Brain microvascular endothelial cell (primary cell): ENCODE measurements at regions not wholly inside any gene's neighbourhood (a gene's known extent, or its start where the extent isn't known, plus 50 kb on each side); places are given as distances from the start of the nearest gene placed in this dataset.
A peak's percentile ranks its signal among the peaks of the same experiment; 100 is the strongest.

Source experiments
- DNase-seq: peaks from one replicate; pipeline ENCODE4 v3.0.0-alpha.2; 2020
- H3K27ac ChIP-seq: fragments of 250-450 bp; sonication (Bioruptor Pico); 2 replicates; pipeline ENCODE4 v1.5.1; 2020; ENCODE audit warnings: mild to moderate bottlenecking, moderate library complexity
- H3K27me3 ChIP-seq: fragments of 250-450 bp; sonication (Bioruptor Pico); replicated peaks from 2 replicates; pipeline ENCODE4 v1.5.1; 2020; ENCODE audit warnings: mild to moderate bottlenecking
- H3K36me3 ChIP-seq: fragments of 250-450 bp; sonication (Bioruptor Pico); replicated peaks from 2 replicates; pipeline ENCODE4 v1.5.1; 2020; ENCODE audit warnings: mild to moderate bottlenecking
- H3K4me3 ChIP-seq: 2 replicates; pipeline ENCODE4 v1.5.1; 2011; ENCODE audit warnings: low read depth, mild to moderate bottlenecking, control low read depth, low read length, moderate library complexity
- in situ Hi-C: cut with HindIII; loops from 2 replicates; pipeline ENCODE4 v1.10.0; 2017; ENCODE audit warnings: low sequenced_read_pairs, low pct_ligation_motif_present
- TF ChIP-seq, protein P1 (sequence below): IDR thresholded peaks from 2 replicates; pipeline ENCODE4 v1.5.1; 2011; ENCODE audit warnings: low read depth, mild to moderate bottlenecking, moderate library complexity, low read length, control low read depth, inconsistent platforms; ENCODE audit errors: missing control alignments

DNA sequence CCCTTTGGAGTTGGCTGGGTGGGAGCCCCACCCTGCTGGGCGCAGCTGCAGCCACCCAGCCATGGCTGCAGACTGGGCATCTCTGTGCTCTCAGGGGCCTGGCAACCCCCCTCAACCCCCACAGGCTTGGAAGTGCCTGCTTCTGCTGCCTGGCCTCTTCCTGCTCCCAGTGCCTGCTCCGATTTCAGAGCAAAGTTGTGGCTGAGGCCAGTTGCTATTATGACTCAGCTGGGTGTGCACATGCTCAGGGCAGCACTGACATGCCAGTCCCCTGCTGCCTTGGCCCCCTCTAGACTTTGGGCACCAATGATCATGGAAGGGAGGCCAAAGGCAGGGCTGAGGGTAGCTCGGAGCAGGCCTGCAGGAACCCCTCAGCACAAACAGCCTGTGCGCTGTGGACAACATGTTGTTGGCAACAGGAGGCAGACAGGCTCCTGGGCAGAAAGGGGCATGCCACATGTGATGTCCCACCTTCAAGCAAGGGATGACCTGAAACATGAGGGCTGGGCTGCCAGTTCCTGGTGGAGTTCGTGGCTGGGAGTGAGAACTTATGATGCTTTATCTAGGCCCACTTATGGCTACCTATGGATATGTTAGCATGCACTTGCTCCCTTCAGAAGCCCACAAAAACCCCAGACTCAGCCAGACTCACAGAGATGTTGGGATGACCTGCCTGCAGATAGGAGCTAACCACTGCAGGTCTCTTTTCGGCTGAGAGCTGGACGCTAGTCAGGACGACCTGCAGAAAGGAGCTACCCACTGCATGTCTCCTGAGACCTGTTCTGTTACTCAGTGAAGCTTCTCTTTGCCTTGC is 96.4 kb upstream of the AMOTL1 start:
- Histone ChIP-seq H3K36me3 (no peaks in the 10 kb centered on the region), H3K27ac (no peak overlapping the region), H3K27me3 (no peaks in the 10 kb centered on the region), H3K4me3 (no peak overlapping the region)
- DNase-seq = peak; percentile 6
- in situ Hi-C loops = no loop called here
- TF ChIP-seq, protein P1, sequence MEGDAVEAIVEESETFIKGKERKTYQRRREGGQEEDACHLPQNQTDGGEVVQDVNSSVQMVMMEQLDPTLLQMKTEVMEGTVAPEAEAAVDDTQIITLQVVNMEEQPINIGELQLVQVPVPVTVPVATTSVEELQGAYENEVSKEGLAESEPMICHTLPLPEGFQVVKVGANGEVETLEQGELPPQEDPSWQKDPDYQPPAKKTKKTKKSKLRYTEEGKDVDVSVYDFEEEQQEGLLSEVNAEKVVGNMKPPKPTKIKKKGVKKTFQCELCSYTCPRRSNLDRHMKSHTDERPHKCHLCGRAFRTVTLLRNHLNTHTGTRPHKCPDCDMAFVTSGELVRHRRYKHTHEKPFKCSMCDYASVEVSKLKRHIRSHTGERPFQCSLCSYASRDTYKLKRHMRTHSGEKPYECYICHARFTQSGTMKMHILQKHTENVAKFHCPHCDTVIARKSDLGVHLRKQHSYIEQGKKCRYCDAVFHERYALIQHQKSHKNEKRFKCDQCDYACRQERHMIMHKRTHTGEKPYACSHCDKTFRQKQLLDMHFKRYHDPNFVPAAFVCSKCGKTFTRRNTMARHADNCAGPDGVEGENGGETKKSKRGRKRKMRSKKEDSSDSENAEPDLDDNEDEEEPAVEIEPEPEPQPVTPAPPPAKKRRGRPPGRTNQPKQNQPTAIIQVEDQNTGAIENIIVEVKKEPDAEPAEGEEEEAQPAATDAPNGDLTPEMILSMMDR = no peak

DNA sequence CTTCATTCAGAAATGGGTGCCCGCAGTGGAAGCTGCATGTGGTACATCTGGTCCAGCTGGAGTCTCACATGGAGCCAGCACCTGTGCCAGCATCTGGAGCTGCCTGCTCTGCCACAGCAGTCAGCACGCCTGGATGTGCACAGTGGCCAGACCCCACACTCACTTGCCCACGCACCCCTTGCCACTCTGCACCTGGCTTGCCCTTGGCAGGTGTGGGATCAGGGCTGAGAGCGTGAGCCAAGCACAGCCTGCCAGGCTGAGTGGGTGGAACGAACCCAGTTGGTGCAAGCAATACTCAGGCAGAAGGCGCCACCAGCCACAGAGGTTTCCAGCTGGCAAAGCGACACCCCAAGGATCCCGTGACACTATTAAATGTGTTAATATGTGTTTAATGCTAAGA is 95.5 kb upstream of the AMOTL1 start:
- TF ChIP-seq, protein P1 = no peak
- in situ Hi-C loops = no loop called here

DNA sequence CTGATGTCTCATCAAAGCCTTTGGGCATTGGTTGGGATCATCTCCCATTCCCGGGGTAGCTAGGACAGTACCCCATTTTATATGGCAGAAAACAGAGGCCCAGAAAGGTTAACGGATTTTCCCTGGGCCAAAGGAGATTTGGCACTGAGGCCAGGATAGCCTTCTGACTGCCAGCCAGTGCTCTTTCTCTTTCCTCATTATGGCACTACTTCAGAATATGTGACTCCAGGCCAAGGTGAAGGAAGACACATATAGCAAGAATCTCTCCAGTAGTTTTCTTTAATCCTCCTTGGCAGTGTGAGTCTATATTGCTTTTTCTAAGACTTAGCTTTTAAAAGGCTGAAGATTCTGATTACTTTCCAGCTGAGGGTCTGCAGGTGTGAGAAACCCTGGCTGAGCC is 94.8 kb upstream of the AMOTL1 start:
- TF ChIP-seq, protein P1 = no peak
- in situ Hi-C loops = no loop called here

More for the DNA sequence above, 95.5 kb upstream of the AMOTL1 start:
- Histone ChIP-seq H3K36me3 (no peaks in the 10 kb centered on the region), H3K27ac (no peak overlapping the region), H3K27me3 (no peaks in the 10 kb centered on the region), H3K4me3 (no peak overlapping the region)
- DNase-seq = no peak

DNA sequence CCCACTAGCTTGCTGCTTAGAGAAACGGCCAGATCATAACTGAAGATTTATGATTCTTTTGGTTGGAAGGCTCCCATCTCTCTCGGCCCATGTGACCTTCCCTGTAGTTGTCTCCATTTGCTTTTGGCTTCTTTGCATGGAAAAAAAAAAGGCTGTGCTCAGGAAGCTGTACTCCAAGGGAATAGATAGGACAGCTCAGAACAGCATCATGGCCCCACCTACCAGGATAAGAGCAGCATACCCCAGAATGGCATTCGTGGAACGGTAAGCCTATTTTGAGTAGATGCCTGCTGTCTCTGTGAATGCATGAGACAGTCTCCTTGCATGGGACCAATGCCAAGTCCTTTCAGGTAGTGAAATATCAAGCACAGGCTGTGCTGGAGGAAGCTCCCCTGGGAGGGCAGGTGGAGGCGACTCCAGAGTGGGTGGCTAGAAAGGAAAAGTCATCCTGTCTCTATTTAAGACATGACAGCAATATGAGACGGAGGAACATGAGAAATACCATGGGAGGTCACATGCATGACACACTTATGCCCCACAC is 94.1 kb upstream of the AMOTL1 start:
- TF ChIP-seq, protein P1 = no peak
- H3K27me3 ChIP-seq = no peaks in the 10 kb centered on the region
- in situ Hi-C loops = no loop called here
- no peak overlapping the region for H3K27ac ChIP-seq
- H3K36me3 ChIP-seq = no peaks in the 10 kb centered on the region
- no peak overlapping the region for H3K4me3 ChIP-seq
- no peak for DNase-seq

More for the DNA sequence above, 94.8 kb upstream of the AMOTL1 start:
- no peak overlapping the region for H3K27ac ChIP-seq
- no peak overlapping the region for H3K4me3 ChIP-seq
- DNase-seq = no peak
- H3K27me3 ChIP-seq = no peaks in the 10 kb centered on the region
- H3K36me3 ChIP-seq = no peaks in the 10 kb centered on the region

DNA sequence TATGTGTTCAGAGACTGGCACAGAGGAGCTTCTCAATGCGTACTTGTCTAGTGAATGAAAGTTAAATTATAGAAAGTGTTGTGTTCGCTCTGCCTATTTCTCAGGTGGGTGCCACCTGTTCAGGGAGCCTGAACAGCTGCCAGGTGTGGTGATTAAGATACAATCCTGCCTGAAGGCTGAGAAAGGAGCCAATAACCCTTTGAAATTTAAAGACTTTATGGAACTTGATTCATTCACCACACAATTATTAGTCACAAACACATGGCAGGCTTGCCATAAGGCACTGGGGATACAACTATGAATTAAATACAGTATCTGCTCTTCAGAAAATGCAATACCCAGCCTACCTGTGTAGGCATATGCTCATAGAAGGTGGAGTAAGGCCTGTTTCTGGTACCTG is 92.9 kb upstream of the AMOTL1 start:
- in situ Hi-C loops = no loop called here
- TF ChIP-seq, protein P1 = no peak
- Histone ChIP-seq H3K27ac (no peak overlapping the region), H3K36me3 (no peaks in the 10 kb centered on the region), H3K4me3 (no peak overlapping the region), H3K27me3 (no peaks in the 10 kb centered on the region)
- DNase-seq = no peak
